OCI-LY3 (cell line): ENCODE measurements at regions not wholly inside any gene's neighbourhood (a gene's known extent, or its start where the extent isn't known, plus 50 kb on each side); places are given as distances from the start of the nearest gene placed in this dataset.

ENCODE experiments used
- H2AFZ ChIP-seq: fragments of 200-600, 300-600 bp; shearing (Covaris generic); 2 replicates; pipeline ENCODE4 v1.6.0; 2014; ENCODE audit warnings: antibody characterized with exemption, low read depth, low read length
- H3K27ac ChIP-seq: fragments of 200-600, 300-600 bp; sonication (generic); 2 replicates; pipeline ENCODE4 v1.5.1; 2014; ENCODE audit warnings: mild to moderate bottlenecking, low read length, moderate library complexity, mixed read lengths
- H3K27me3 ChIP-seq: fragments of 200-600, 300-600 bp; sonication (generic); 2 replicates; pipeline ENCODE4 v1.6.1; 2014; ENCODE audit warnings: low read depth, low read length, mixed read lengths
- H3K36me3 ChIP-seq: fragments of 200-600, 300-600 bp; sonication (generic); replicated peaks from 2 replicates; pipeline ENCODE3; 2014; ENCODE audit warnings: low read depth, low read length, mixed read lengths
- H3K4me1 ChIP-seq: fragments of 300-600, 200-600 bp; sonication (generic); 2 replicates; pipeline ENCODE4 v1.6.1; 2014; ENCODE audit warnings: low read length, mixed read lengths
- H3K4me2 ChIP-seq: fragments of 200-600, 300-600 bp; sonication (generic); 2 replicates; pipeline ENCODE4 v1.6.1; 2014; ENCODE audit warnings: low read length, mixed read lengths
- H3K4me3 ChIP-seq: fragments of 300-600, 200-600 bp; sonication (generic); 2 replicates; pipeline ENCODE4 v1.5.1; 2014; ENCODE audit warnings: antibody characterized with exemption, mild to moderate bottlenecking, low read length, moderate library complexity
- H3K79me2 ChIP-seq: fragments of 300-600, 200-600 bp; shearing (Covaris generic); 2 replicates; pipeline ENCODE4 v1.6.1; 2014; ENCODE audit warnings: mild to moderate bottlenecking, low read length, mixed read lengths
- H3K9ac ChIP-seq: fragments of 300-600, 200-600 bp; shearing (Covaris generic); 2 replicates; pipeline ENCODE4 v1.6.0; 2014; ENCODE audit warnings: mild to moderate bottlenecking, low read length, moderate library complexity
- H3K9me3 ChIP-seq: fragments of 200-600, 300-600 bp; shearing (Covaris generic); 2 replicates; pipeline ENCODE4 v1.6.1; 2014; ENCODE audit warnings: low read length, mixed read lengths; ENCODE audit not compliant: insufficient read depth
- H4K20me1 ChIP-seq: fragments of 200-600, 300-600 bp; sonication (generic); 2 replicates; pipeline ENCODE4 v1.6.1; 2016; ENCODE audit warnings: low read length, mixed read lengths; ENCODE audit not compliant: insufficient read depth
- CTCF ChIP-seq: fragments of 200-600, 300-600 bp; sonication (generic); IDR thresholded peaks from 2 replicates; pipeline ENCODE4 v1.5.1; 2014; ENCODE audit warnings: antibody characterized with exemption, low read length, low read depth
- EZH2phosphoT487 ChIP-seq: fragments of 200-600 bp; shearing (Covaris generic); IDR thresholded peaks from 2 replicates; pipeline ENCODE4 v1.6.1; 2018; ENCODE audit warnings: antibody characterized with exemption, mixed run types, low read depth

GRCh38 chr4:178070163-178070562, 627.9 kb upstream of the AGA start:
- Histone ChIP-seq H3K4me1 (no peaks in the 10 kb centered on the region), H3K27ac (no peak overlapping the region), H3K9me3 (no peaks in the 10 kb centered on the region), H4K20me1 (no peaks in the 10 kb centered on the region), H3K4me2 (no peak overlapping the region), H2AFZ (0 out of 2 replicates have a peak overlapping the region, but pooled peaks have one; percentile 16), H3K4me3 (no peak overlapping the region), H3K36me3 (no peaks in the 10 kb centered on the region), H3K9ac (no peak overlapping the region), H3K79me2 (no peaks in the 10 kb centered on the region), H3K27me3 (no peaks in the 10 kb centered on the region)
- no peak for TF ChIP-seq CTCF
- no peak for TF ChIP-seq EZH2phosphoT487

- H3K9ac ChIP-seq, result no peak overlapping the region
- no peak overlapping the region for H2AFZ ChIP-seq
- H3K4me1 ChIP-seq, result no peaks in the 10 kb centered on the region
- TF ChIP-seq EZH2phosphoT487 (no peak), CTCF (no peak)
- no peaks in the 10 kb centered on the region for H3K9me3 ChIP-seq
- H3K36me3 ChIP-seq, result no peaks in the 10 kb centered on the region
- no peaks in the 10 kb centered on the region for H3K27me3 ChIP-seq
- no peaks in the 10 kb centered on the region for H3K79me2 ChIP-seq
- H3K4me2 ChIP-seq, result no peak overlapping the region
- H3K27ac ChIP-seq, result no peak overlapping the region
- H4K20me1 ChIP-seq, result no peaks in the 10 kb centered on the region
- H3K4me3 ChIP-seq, result no peak overlapping the region
Observed at GRCh38 chr4:178080312-178080711, 638.1 kb upstream of the AGA start.

- Histone ChIP-seq H3K27ac (no peak overlapping the region), H3K79me2 (no peaks in the 10 kb centered on the region), H2AFZ (no peak overlapping the region), H3K9me3 (no peaks in the 10 kb centered on the region), H3K9ac (no peak overlapping the region), H3K36me3 (no peaks in the 10 kb centered on the region), H3K4me1 (no peaks in the 10 kb centered on the region), H3K4me2 (no peak overlapping the region), H3K27me3 (no peaks in the 10 kb centered on the region), H3K4me3 (no peak overlapping the region), H4K20me1 (no peaks in the 10 kb centered on the region)
- no peak for TF ChIP-seq CTCF
- TF ChIP-seq EZH2phosphoT487, result no peak
Observed at GRCh38 chr4:178081176-178081575, 638.9 kb upstream of the AGA start.

GRCh38 chr4:178081896-178082295, 639.7 kb upstream of the AGA start:
- Histone ChIP-seq H3K9ac (no peak overlapping the region), H3K4me2 (no peak overlapping the region), H3K27ac (no peak overlapping the region), H3K4me3 (no peak overlapping the region), H3K79me2 (no peaks in the 10 kb centered on the region), H2AFZ (no peak overlapping the region), H3K4me1 (no peaks in the 10 kb centered on the region), H4K20me1 (no peaks in the 10 kb centered on the region), H3K9me3 (no peaks in the 10 kb centered on the region), H3K27me3 (no peaks in the 10 kb centered on the region), H3K36me3 (no peaks in the 10 kb centered on the region)
- no peak for TF ChIP-seq EZH2phosphoT487
- TF ChIP-seq CTCF, result no peak
